H1 (cell line): ENCODE measurements at regions not wholly inside any gene's neighbourhood (a gene's known extent, or its start where the extent isn't known, plus 50 kb on each side); places are given as distances from the start of the nearest gene placed in this dataset.

Source experiments
- CTCF ChIA-PET: fragments of 300-600 bp; sonication (Branson Sonifier 250); formaldehyde crosslinking; loops from one replicate; lab custom pipeline; 2021; ENCODE audit not compliant: partially characterized antibody; lab: Charles Lee
- POLR2A ChIA-PET: fragments of 300-600 bp; sonication (Branson Sonifier 250); formaldehyde crosslinking; loops from one replicate; lab custom pipeline; 2021; ENCODE audit warnings: inconsistent platforms; ENCODE audit not compliant: partially characterized antibody; lab: Charles Lee
- DNase-seq, 2 experiments: peaks; one replicate each; pipeline versions ENCODE4 v3.0.0 to v3.0.0-alpha.2; 2010 to 2022; ENCODE audit warnings: low spot score in 2 of 2, low read depth in 1 of 2, mixed read lengths in 1 of 2
- FAIRE-seq: peaks from 2 replicates; lab custom pipeline; 2011; peaks lifted over from hg19 to GRCh38; lab: Jason Lieb, UNC
- H2AFZ ChIP-seq: 2 replicates; pipeline ENCODE4 v1.8.1; 2012; ENCODE audit warnings: low read length, inconsistent platforms
- H2AK5ac ChIP-seq: 2 replicates; pipeline ENCODE4 v1.6.1; 2013; ENCODE audit warnings: low read depth, low read length
- H2BK120ac ChIP-seq: replicated peaks from 2 replicates; pipeline ENCODE3; 2013; ENCODE audit warnings: low read depth, low read length, inconsistent platforms
- H2BK12ac ChIP-seq: 2 replicates; pipeline ENCODE4 v1.6.1; 2013; ENCODE audit warnings: low read depth, low read length
- H2BK15ac ChIP-seq: 2 replicates; pipeline ENCODE4 v1.6.1; 2013; ENCODE audit warnings: low read length
- H2BK20ac ChIP-seq: 2 replicates; pipeline ENCODE4 v1.6.1; 2013; ENCODE audit warnings: low read length
- H2BK5ac ChIP-seq: 2 replicates; pipeline ENCODE4 v1.6.1; 2013; ENCODE audit warnings: low read depth, low read length
- H3K14ac ChIP-seq: 2 replicates; pipeline ENCODE4 v1.6.1; 2013; ENCODE audit warnings: inconsistent platforms; ENCODE audit not compliant: insufficient read length
- H3K18ac ChIP-seq: 2 replicates; pipeline ENCODE4 v1.6.1; 2013; ENCODE audit warnings: low read length; ENCODE audit errors: extremely low read depth
- H3K23ac ChIP-seq: 2 replicates; pipeline ENCODE4 v1.6.1; 2013; ENCODE audit warnings: inconsistent platforms; ENCODE audit not compliant: insufficient read length
- H3K23me2 ChIP-seq: 2 replicates; pipeline ENCODE4 v1.6.1; 2013; ENCODE audit warnings: low read depth, low read length
- H3K27ac ChIP-seq: 2 replicates; pipeline ENCODE4 v1.6.1; 2011; ENCODE audit warnings: low read depth, low read length, inconsistent platforms
- H3K27me3 ChIP-seq, 4 experiments: replicated peaks in 1 of 4; 1 replicate in 1 of 4; 2 replicates in 3 of 4; pipeline versions ENCODE4 v1.6.1 to v1.8.1; 2011 to 2013; ENCODE audit warnings: low read length in 3 of 4, mild to moderate bottlenecking in 3 of 4, inconsistent platforms in 2 of 4, mixed read lengths in 2 of 4, moderate library complexity in 1 of 4; ENCODE audit not compliant: control insufficient read depth in 3 of 4, insufficient read depth in 3 of 4; ENCODE audit errors: extremely low read depth in 1 of 4
- H3K36me3 ChIP-seq, 4 experiments: 2 replicates each; pipeline versions ENCODE4 v1.6.1 to v1.8.1; 2011 to 2013; ENCODE audit warnings: mild to moderate bottlenecking in 4 of 4, low read length in 3 of 4, moderate library complexity in 2 of 4, control low read depth in 1 of 4, inconsistent platforms in 1 of 4; ENCODE audit not compliant: insufficient read depth in 4 of 4, control insufficient read depth in 2 of 4
- H3K4ac ChIP-seq: replicated peaks from 2 replicates; pipeline ENCODE3; 2013; ENCODE audit warnings: low read length, low read depth, mixed read lengths, inconsistent platforms; ENCODE audit not compliant: insufficient read length
- H3K4me1 ChIP-seq, 4 experiments: replicated peaks in 1 of 4; 1 replicate in 1 of 4; 2 replicates in 3 of 4; pipeline versions ENCODE4 v1.6.1 to v1.8.1; 2011 to 2013; ENCODE audit warnings: low read length in 3 of 4, inconsistent platforms in 2 of 4, mixed read lengths in 1 of 4; ENCODE audit not compliant: insufficient read depth in 4 of 4, control insufficient read depth in 3 of 4
- H3K4me2 ChIP-seq, 2 experiments: 2 replicates each; pipeline versions ENCODE4 v1.6.1 to v1.8.1; 2011 to 2013; ENCODE audit warnings: low read depth in 2 of 2, low read length in 2 of 2, control low read depth in 1 of 2, inconsistent platforms in 1 of 2, mild to moderate bottlenecking in 1 of 2; ENCODE audit not compliant: insufficient read depth in 1 of 2
- H3K4me3 ChIP-seq, 4 experiments: fragments of 200-600, 300-600 bp in 1 of 4; sonication (generic), shearing (Covaris generic), sonication (Bioruptor Twin) in 1 of 4; 2 replicates each; pipeline versions ENCODE4 v1.5.1 to v1.8.1; 2011 to 2016; ENCODE audit warnings: low read length in 4 of 4, low read depth in 3 of 4, control low read depth in 2 of 4, inconsistent platforms in 2 of 4, mild to moderate bottlenecking in 2 of 4, mixed read lengths in 1 of 4, moderate library complexity in 1 of 4; ENCODE audit not compliant: insufficient read depth in 2 of 4; ENCODE audit errors: extremely low read depth in 1 of 4
- H3K56ac ChIP-seq: replicated peaks from 2 replicates; pipeline ENCODE3; 2013; ENCODE audit warnings: low read depth, mild to moderate bottlenecking, mixed read lengths, low read length, inconsistent platforms; ENCODE audit not compliant: insufficient read length
- H3K79me1 ChIP-seq: 2 replicates; pipeline ENCODE4 v1.6.1; 2013; ENCODE audit warnings: low read depth, low read length, control low read depth
- H3K79me2 ChIP-seq, 2 experiments: 2 replicates each; pipeline versions ENCODE4 v1.6.1 to v1.8.1; 2012 to 2013; ENCODE audit warnings: low read length in 2 of 2, mild to moderate bottlenecking in 2 of 2, inconsistent platforms in 1 of 2; ENCODE audit not compliant: insufficient read depth in 2 of 2, control insufficient read depth in 1 of 2
- H3K9ac ChIP-seq, 4 experiments: replicated peaks in 1 of 4; 1 replicate in 1 of 4; 2 replicates in 3 of 4; pipeline versions ENCODE4 v1.6.1 to v1.8.1; 2011 to 2013; ENCODE audit warnings: low read depth in 3 of 4, low read length in 3 of 4, control low read depth in 2 of 4, mild to moderate bottlenecking in 2 of 4, moderate library complexity in 2 of 4, inconsistent platforms in 1 of 4; ENCODE audit errors: extremely low read depth in 1 of 4
- H3K9me3 ChIP-seq, 2 experiments: 2 replicates each; pipeline versions ENCODE4 v1.6.1 to v1.8.1; 2012 to 2013; ENCODE audit warnings: mild to moderate bottlenecking in 2 of 2, moderate library complexity in 2 of 2, control low read depth in 1 of 2, inconsistent platforms in 1 of 2, low read depth in 1 of 2, low read length in 1 of 2, mixed read lengths in 1 of 2; ENCODE audit not compliant: insufficient read depth in 2 of 2
- H4K20me1 ChIP-seq, 2 experiments: replicated peaks in 1 of 2; 2 replicates each; pipeline versions ENCODE3 to v1.8.1; 2011 to 2013; ENCODE audit warnings: inconsistent platforms in 2 of 2, low read length in 2 of 2, mild to moderate bottlenecking in 1 of 2; ENCODE audit not compliant: insufficient read depth in 2 of 2, control insufficient read depth in 1 of 2
- H4K5ac ChIP-seq: 2 replicates; pipeline ENCODE4 v1.6.1; 2013; ENCODE audit warnings: low read length, low read depth, mixed read lengths, inconsistent platforms; ENCODE audit not compliant: insufficient read length
- H4K8ac ChIP-seq: 2 replicates; pipeline ENCODE4 v1.8.0; 2013; ENCODE audit warnings: mild to moderate bottlenecking, moderate library complexity, low read length, inconsistent platforms; ENCODE audit not compliant: insufficient read depth; ENCODE audit errors: extremely low read depth
- H4K91ac ChIP-seq: replicated peaks from 2 replicates; pipeline ENCODE3; 2013; ENCODE audit warnings: low read length, mixed read lengths, inconsistent platforms; ENCODE audit not compliant: insufficient read length
- EGR1 ChIP-seq: IDR thresholded peaks from 2 replicates; pipeline ENCODE4 v1.6.1; 2011; ENCODE audit warnings: low read depth, low read length, borderline replicate concordance
- FOSL1 ChIP-seq: IDR thresholded peaks from 2 replicates; pipeline ENCODE4 v1.6.1; 2011; ENCODE audit warnings: mild to moderate bottlenecking, low read depth, low read length, moderate library complexity; ENCODE audit not compliant: insufficient read depth
- JUN ChIP-seq: IDR thresholded peaks from 2 replicates; pipeline ENCODE4 v1.6.1; 2011; ENCODE audit warnings: low read depth, mild to moderate bottlenecking, improper control_type of control experiment, low read length
- KDM5A ChIP-seq: fragments of 200-600 bp; IDR thresholded peaks from 2 replicates; pipeline ENCODE4 v1.7.1; 2012; ENCODE audit warnings: mild to moderate bottlenecking, low read length, inconsistent platforms, mixed read lengths
- NANOG ChIP-seq: IDR thresholded peaks from 2 replicates; pipeline ENCODE4 v1.6.1; 2011; ENCODE audit warnings: low read length, low read depth, mild to moderate bottlenecking, inconsistent platforms; ENCODE audit not compliant: insufficient read depth, poor library complexity, severe bottlenecking
- POLR2A ChIP-seq, 2 experiments: IDR thresholded peaks; 1 replicate in 1 of 2; 2 replicates in 1 of 2; pipeline ENCODE4 v1.6.1; 2011; ENCODE audit warnings: low read depth in 2 of 2, low read length in 2 of 2, mild to moderate bottlenecking in 2 of 2; ENCODE audit errors: control extremely low read depth in 1 of 2
- RAD21 ChIP-seq, 2 experiments: IDR thresholded peaks in 1 of 2; conservative IDR thresholded peaks in 1 of 2; 2 replicates each; pipeline ENCODE4 v1.6.1; 2011; ENCODE audit warnings: low read depth in 2 of 2, low read length in 2 of 2, improper control_type of control experiment in 1 of 2, inconsistent platforms in 1 of 2, mild to moderate bottlenecking in 1 of 2, moderate library complexity in 1 of 2
- RXRA ChIP-seq: IDR thresholded peaks from 2 replicates; pipeline ENCODE4 v1.6.1; 2011; ENCODE audit warnings: low read depth, mild to moderate bottlenecking, low read length, moderate library complexity; ENCODE audit not compliant: insufficient read depth
- SAP30 ChIP-seq: fragments of 300-600 bp; sonication (generic); IDR thresholded peaks from 2 replicates; pipeline ENCODE4 v1.7.1; 2012; ENCODE audit warnings: low read length, moderate library complexity, mild to moderate bottlenecking, inconsistent platforms; ENCODE audit not compliant: insufficient read depth, insufficient replicate concordance
- SP2 ChIP-seq: IDR thresholded peaks from 2 replicates; pipeline ENCODE4 v1.6.1; 2012; ENCODE audit warnings: mild to moderate bottlenecking, low read length, inconsistent platforms
- SP4 ChIP-seq: IDR thresholded peaks from 2 replicates; pipeline ENCODE4 v1.6.1; 2012; ENCODE audit warnings: low read length, inconsistent platforms
- TCF12 ChIP-seq: IDR thresholded peaks from 2 replicates; pipeline ENCODE4 v1.6.1; 2011; ENCODE audit warnings: low read depth, mild to moderate bottlenecking, low read length
- WGBS, 2 experiments: shearing (Covaris generic) in 1 of 2; methylation state at CpG; one replicate each; pipeline versions ENCODE4 v1.1.6 to v1.1.7; 2013 to 2015; ENCODE audit warnings: low lambda C conversion rate in 2 of 2, mixed read lengths in 2 of 2, inconsistent platforms in 1 of 2, low coverage in 1 of 2, missing lambda C conversion rate in 1 of 2; ENCODE audit not compliant: insufficient replicate concordance in 2 of 2, insufficient coverage in 1 of 2, insufficient read length in 1 of 2; ENCODE audit errors: extremely low coverage in 1 of 2, missing lambda C conversion rate in 1 of 2; 5-methylcytosine and 5-hydroxymethylcytosine counted together
- TF ChIP-seq, protein P1 (sequence below): IDR thresholded peaks from 2 replicates; pipeline ENCODE4 v1.6.1; 2011; ENCODE audit warnings: low read depth, mild to moderate bottlenecking, low read length; ENCODE audit not compliant: insufficient read depth
- TF ChIP-seq, protein P2 (sequence below): IDR thresholded peaks from 2 replicates; pipeline ENCODE4 v1.6.1; 2012; ENCODE audit warnings: inconsistent platforms

DNA sequence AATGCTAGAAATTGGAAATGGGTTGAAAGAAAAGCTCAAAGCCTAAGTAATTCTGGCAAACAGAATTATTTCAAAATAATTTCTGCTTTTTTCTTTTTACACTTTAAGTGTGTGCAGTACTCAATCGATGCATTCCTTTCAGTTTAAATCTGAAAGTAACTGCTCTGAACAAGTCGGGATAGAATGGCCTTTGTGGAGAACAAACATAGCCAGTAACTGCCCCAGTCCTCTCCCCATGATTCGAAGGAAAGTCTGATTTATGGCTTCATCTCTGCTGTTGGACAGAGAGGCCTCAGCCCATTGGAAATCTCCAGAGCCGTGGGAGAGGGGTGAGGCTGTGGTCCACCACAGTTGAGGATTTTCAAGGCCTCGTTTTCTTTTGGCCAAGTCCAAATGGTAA lies 174.0 kb upstream of the TLL1 start:
- Histone ChIP-seq H3K79me2 (no peaks in the 10 kb centered on the region), H2BK5ac (no peak overlapping the region), H3K27me3 (no peaks in the 10 kb centered on the region), H3K23me2 (no peaks in the 10 kb centered on the region), H2BK15ac (no peak overlapping the region), H4K20me1 (no peaks in the 10 kb centered on the region), H2BK12ac (no peak overlapping the region), H3K23ac (no peak overlapping the region), H3K4me2 (no peak overlapping the region), H3K14ac (no peak overlapping the region), H3K56ac (no peak overlapping the region), H3K4me1 (no peaks in the 10 kb centered on the region), H3K9me3 (no peaks in the 10 kb centered on the region), H3K27ac (no peak overlapping the region), H2AK5ac (no peak overlapping the region), H2BK20ac (no peak overlapping the region), H2BK120ac (no peak overlapping the region), H4K91ac (no peak overlapping the region), H3K4ac (no peak overlapping the region), H4K5ac (no peak overlapping the region), H3K9ac (no peak overlapping the region), H3K18ac (no peak overlapping the region), H3K36me3 (no peaks in the 10 kb centered on the region), H3K79me1 (no peaks in the 10 kb centered on the region), H3K4me3 (no peak overlapping the region), H2AFZ (peak overlapping the region; percentile 90), H4K8ac (no peak overlapping the region)
- FAIRE-seq (no peak), DNase-seq (no peak)
- 96% methylated on average over 5 of the region's 5 CpGs; no CpG with 5 or more reads in 1 of the 2 experiments for WGBS, 2 experiments
- POLR2A ChIA-PET, result no interaction called here
- CTCF ChIA-PET, result interaction anchor here (1.4 kb wide), 1 partner anchor 156 kb away, joined by 3 read pairs; no protein-coding TSS in a partner anchor
- TF ChIP-seq EGR1 (no peak), SP4 (no peak), RXRA (no peak), TCF12 (no peak), KDM5A (no peak), FOSL1 (no peak), JUN (no peak), RAD21 (IDR thresholded peaks at IDR 0.05 in 1 of 2, conservative IDR thresholded peaks at IDR 0.05 in 1 of 2; ENCODE audit: low read depth in 2 of 2, low read length in 2 of 2) (no peak), SAP30 (no peak), SP2 (no peak), POLR2A (IDR thresholded peaks at IDR 0.05; ENCODE audit: control extremely low read depth in 1 of 2, low read depth in 2 of 2, low read length in 2 of 2) (no peak), NANOG (no peak)
- TF ChIP-seq, protein P1, sequence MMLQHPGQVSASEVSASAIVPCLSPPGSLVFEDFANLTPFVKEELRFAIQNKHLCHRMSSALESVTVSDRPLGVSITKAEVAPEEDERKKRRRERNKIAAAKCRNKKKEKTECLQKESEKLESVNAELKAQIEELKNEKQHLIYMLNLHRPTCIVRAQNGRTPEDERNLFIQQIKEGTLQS, result no peak
- TF ChIP-seq, protein P2, sequence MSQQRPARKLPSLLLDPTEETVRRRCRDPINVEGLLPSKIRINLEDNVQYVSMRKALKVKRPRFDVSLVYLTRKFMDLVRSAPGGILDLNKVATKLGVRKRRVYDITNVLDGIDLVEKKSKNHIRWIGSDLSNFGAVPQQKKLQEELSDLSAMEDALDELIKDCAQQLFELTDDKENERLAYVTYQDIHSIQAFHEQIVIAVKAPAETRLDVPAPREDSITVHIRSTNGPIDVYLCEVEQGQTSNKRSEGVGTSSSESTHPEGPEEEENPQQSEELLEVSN, result no peak
